ENCODE measurements at regions not wholly inside any gene's neighbourhood (a gene's known extent, or its start where the extent isn't known, plus 50 kb on each side); places are given as distances from the start of the nearest gene placed in this dataset.

DNA sequence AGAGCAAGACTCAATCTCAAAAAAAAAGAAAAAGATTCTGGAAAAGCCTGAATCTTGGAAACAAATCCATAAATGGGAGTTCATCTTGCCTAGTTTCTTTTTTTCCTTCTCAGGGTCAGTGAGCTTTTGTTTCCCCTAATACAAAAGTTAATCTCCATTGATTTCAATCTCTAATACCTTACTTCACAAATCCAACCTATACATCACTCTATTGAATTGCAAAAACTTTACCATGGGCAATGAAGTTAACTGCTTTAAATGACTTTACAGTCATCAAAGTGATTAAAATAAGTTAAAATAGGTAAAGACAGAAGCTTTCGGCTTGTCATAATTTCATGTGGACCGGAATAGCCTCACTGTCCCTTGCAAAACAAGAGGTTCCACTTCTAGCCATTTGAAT lies 1012.7 kb upstream of the SEL1L start:
- no peak for TF ChIP-seq CTCF (IDR thresholded peaks at IDR 0.05)
- TF ChIP-seq POLR2A (IDR thresholded peaks at IDR 0.05), result no peak
- H3K4me3 ChIP-seq, result no peak overlapping the region

GRCh38 chr14:82549306-82549990 lies 1015.8 kb upstream of the SEL1L start:
- H3K9me3 ChIP-seq, result no peaks in the 10 kb centered on the region
- no peak overlapping the region for H3K4me3 ChIP-seq
- no peaks in the 10 kb centered on the region for H3K36me3 ChIP-seq
- 72 to 77% (median 76%) methylated on average over 9 of the region's 9 CpGs for WGBS, 4 donors
- H3K27ac ChIP-seq, result no peak overlapping the region
- ATAC-seq (no peak), DNase-seq (no peak)
- no peak for TF ChIP-seq POLR2A (IDR thresholded peaks at IDR 0.05)
- TF ChIP-seq CTCF (IDR thresholded peaks at IDR 0.05), result no peak
- no peaks in the 10 kb centered on the region for H3K4me1 ChIP-seq
- intact Hi-C loops (cut with DNase I), result no loop called here
- H3K27me3 ChIP-seq, result no peaks in the 10 kb centered on the region

More for the DNA sequence above, 1012.7 kb upstream of the SEL1L start:
- Histone ChIP-seq H3K36me3 (no peaks in the 10 kb centered on the region), H3K27ac (no peak overlapping the region), H3K27me3 (no peaks in the 10 kb centered on the region), H3K4me1 (no peaks in the 10 kb centered on the region), H3K9me3 (peaks cover 0 to 4% (median 0%) of the 10 kb centered on the region in 12 donors)
- DNase-seq (no peak), ATAC-seq (no peak)
- intact Hi-C loops (cut with DNase I), result no loop called here
- 46 to 74% (median 73%) methylated on average over 2 of the region's 2 CpGs for WGBS, 4 donors

DNA sequence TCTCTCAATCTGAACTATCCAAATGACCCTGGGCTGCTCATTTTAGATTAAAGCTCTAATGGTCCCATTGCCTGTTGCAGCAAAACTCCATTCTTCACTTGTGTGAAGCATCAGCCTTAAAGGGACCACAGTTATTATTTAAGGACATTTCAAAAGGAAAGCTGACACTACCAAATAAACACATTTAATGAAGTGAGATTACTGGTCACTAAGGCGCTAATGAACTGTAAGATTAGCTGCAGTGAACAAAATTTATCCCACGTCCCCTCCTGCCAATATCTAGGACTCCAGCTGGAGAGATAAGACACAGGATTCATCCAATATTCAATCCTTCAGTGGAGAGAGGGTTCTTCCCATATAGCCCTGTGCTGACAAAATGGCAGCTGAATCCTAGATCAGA lies 1029.2 kb upstream of the SEL1L start:
- 29 to 45% (median 36%) methylated on average over 2 of the region's 2 CpGs for WGBS, 4 donors
- intact Hi-C loops (cut with DNase I), result no loop called here
- Histone ChIP-seq H3K27me3 (no peaks in the 10 kb centered on the region), H3K4me3 (no peak overlapping the region), H3K4me1 (no peaks in the 10 kb centered on the region), H3K27ac (no peak overlapping the region), H3K9me3 (no peaks in the 10 kb centered on the region), H3K36me3 (no peaks in the 10 kb centered on the region)
- TF ChIP-seq CTCF (IDR thresholded peaks at IDR 0.05), result no peak
- no peak for TF ChIP-seq POLR2A (IDR thresholded peaks at IDR 0.05)
- ATAC-seq (no peak), DNase-seq (no peak)

DNA sequence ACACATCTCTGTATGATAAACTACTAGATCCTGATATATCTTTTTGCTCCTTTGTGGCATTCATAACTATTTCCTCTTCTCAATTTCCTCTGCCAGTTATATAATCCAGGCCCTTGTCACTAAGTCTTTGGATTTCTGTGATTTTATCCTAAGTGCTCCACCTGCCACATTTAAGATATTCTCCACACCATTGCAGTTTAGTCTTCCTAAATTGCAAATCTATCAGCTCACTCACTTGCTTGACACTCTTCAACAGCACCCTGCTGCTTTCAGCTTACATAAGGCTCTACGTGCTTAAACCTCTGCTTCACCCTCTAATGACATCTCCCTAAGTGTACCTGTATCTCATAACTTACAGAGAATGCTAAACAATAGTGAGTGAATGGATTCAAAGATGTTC lies 1032.2 kb upstream of the SEL1L start:
- 12 to 24% (median 14%) methylated on average over 1 of the region's 1 CpG for WGBS, 4 donors
- Histone ChIP-seq H3K9me3 (no peaks in the 10 kb centered on the region), H3K4me3 (no peak overlapping the region), H3K27me3 (no peaks in the 10 kb centered on the region), H3K4me1 (no peaks in the 10 kb centered on the region), H3K27ac (no peak overlapping the region), H3K36me3 (no peaks in the 10 kb centered on the region)
- ATAC-seq, result no peak
- intact Hi-C loops (cut with DNase I), result no loop called here
- TF ChIP-seq POLR2A (IDR thresholded peaks at IDR 0.05) (no peak), CTCF (IDR thresholded peaks at IDR 0.05) (no peak)
- no peak for DNase-seq
